HG03280 (cell line): ENCODE measurements at regions not wholly inside any gene's neighbourhood (a gene's known extent, or its start where the extent isn't known, plus 50 kb on each side); places are given as distances from the start of the nearest gene placed in this dataset.
A peak's percentile ranks its signal among the peaks of the same experiment; 100 is the strongest.

Source experiments
- ATAC-seq: cut with Tn5 transposase; IDR thresholded peaks from one replicate; pipeline ENCODE4 v1.9.1; 2021; ENCODE audit warnings: mild to moderate bottlenecking, moderate library complexity; ENCODE audit not compliant: unreplicated experiment

GRCh38 chr6:14856177-14856576 lies 389.7 kb upstream of the JARID2 start:
- ATAC-seq = no peak

- ATAC-seq = no peak
Measured at GRCh38 chr6:14857001-14857400, 388.9 kb upstream of the JARID2 start.

- no peak for ATAC-seq
Measured at GRCh38 chr6:14857501-14857900, 388.4 kb upstream of the JARID2 start.

- no peak for ATAC-seq
Measured at GRCh38 chr6:14858808-14859207, 387.1 kb upstream of the JARID2 start.

GRCh38 chr6:14860774-14861173 lies 385.1 kb upstream of the JARID2 start:
- ATAC-seq = no peak

- ATAC-seq = no peak
Measured at GRCh38 chr6:14861491-14861943, 384.4 kb upstream of the JARID2 start.

- ATAC-seq = no peak
Measured at GRCh38 chr6:14862845-14863244, 383.0 kb upstream of the JARID2 start.

- no peak for ATAC-seq
Measured at GRCh38 chr6:14863902-14864850, 381.7 kb upstream of the JARID2 start.

- ATAC-seq = no peak
Measured at GRCh38 chr6:14865531-14866100, 380.3 kb upstream of the JARID2 start.

GRCh38 chr6:14867802-14868201 lies 378.1 kb upstream of the JARID2 start:
- ATAC-seq = no peak

- ATAC-seq = no peak
Measured at GRCh38 chr6:14871221-14871620, 374.6 kb upstream of the JARID2 start.

- no peak for ATAC-seq
Measured at GRCh38 chr6:14873101-14873500, 372.8 kb upstream of the JARID2 start.

- ATAC-seq = no peak
Measured at GRCh38 chr6:14873781-14874441, 372.0 kb upstream of the JARID2 start.

GRCh38 chr6:14874975-14875480 lies 370.8 kb upstream of the JARID2 start:
- no peak for ATAC-seq

- ATAC-seq = peak; percentile 36
Measured at GRCh38 chr6:14875481-14876063, 370.3 kb upstream of the JARID2 start.

GRCh38 chr6:14876778-14877613 lies 368.9 kb upstream of the JARID2 start:
- ATAC-seq = no peak

GRCh38 chr6:14877758-14878157 lies 368.1 kb upstream of the JARID2 start:
- no peak for ATAC-seq

GRCh38 chr6:14880052-14880451 lies 365.8 kb upstream of the JARID2 start:
- no peak for ATAC-seq

GRCh38 chr6:14880677-14881076 lies 365.2 kb upstream of the JARID2 start:
- no peak for ATAC-seq

GRCh38 chr6:14881398-14881797 lies 364.5 kb upstream of the JARID2 start:
- no peak for ATAC-seq
